H1 (cell line): ENCODE measurements at regions not wholly inside any gene's neighbourhood (a gene's known extent, or its start where the extent isn't known, plus 50 kb on each side); places are given as distances from the start of the nearest gene placed in this dataset.

ENCODE experiments used
- CTCF ChIA-PET: fragments of 300-600 bp; sonication (Branson Sonifier 250); formaldehyde crosslinking; loops from one replicate; lab custom pipeline; 2021; ENCODE audit not compliant: partially characterized antibody; lab: Charles Lee
- POLR2A ChIA-PET: fragments of 300-600 bp; sonication (Branson Sonifier 250); formaldehyde crosslinking; loops from one replicate; lab custom pipeline; 2021; ENCODE audit warnings: inconsistent platforms; ENCODE audit not compliant: partially characterized antibody; lab: Charles Lee
- DNase-seq, 2 experiments: peaks; one replicate each; pipeline versions ENCODE4 v3.0.0 to v3.0.0-alpha.2; 2010 to 2022; ENCODE audit warnings: low spot score in 2 of 2, low read depth in 1 of 2, mixed read lengths in 1 of 2
- FAIRE-seq: peaks from 2 replicates; lab custom pipeline; 2011; peaks lifted over from hg19 to GRCh38; lab: Jason Lieb, UNC
- H2AFZ ChIP-seq: 2 replicates; pipeline ENCODE4 v1.8.1; 2012; ENCODE audit warnings: low read length, inconsistent platforms
- H2AK5ac ChIP-seq: 2 replicates; pipeline ENCODE4 v1.6.1; 2013; ENCODE audit warnings: low read depth, low read length
- H2BK120ac ChIP-seq: replicated peaks from 2 replicates; pipeline ENCODE3; 2013; ENCODE audit warnings: low read depth, low read length, inconsistent platforms
- H2BK12ac ChIP-seq: 2 replicates; pipeline ENCODE4 v1.6.1; 2013; ENCODE audit warnings: low read depth, low read length
- H2BK15ac ChIP-seq: 2 replicates; pipeline ENCODE4 v1.6.1; 2013; ENCODE audit warnings: low read length
- H2BK20ac ChIP-seq: 2 replicates; pipeline ENCODE4 v1.6.1; 2013; ENCODE audit warnings: low read length
- H2BK5ac ChIP-seq: 2 replicates; pipeline ENCODE4 v1.6.1; 2013; ENCODE audit warnings: low read depth, low read length
- H3K14ac ChIP-seq: 2 replicates; pipeline ENCODE4 v1.6.1; 2013; ENCODE audit warnings: inconsistent platforms; ENCODE audit not compliant: insufficient read length
- H3K18ac ChIP-seq: 2 replicates; pipeline ENCODE4 v1.6.1; 2013; ENCODE audit warnings: low read length; ENCODE audit errors: extremely low read depth
- H3K23ac ChIP-seq: 2 replicates; pipeline ENCODE4 v1.6.1; 2013; ENCODE audit warnings: inconsistent platforms; ENCODE audit not compliant: insufficient read length
- H3K23me2 ChIP-seq: 2 replicates; pipeline ENCODE4 v1.6.1; 2013; ENCODE audit warnings: low read depth, low read length
- H3K27ac ChIP-seq: 2 replicates; pipeline ENCODE4 v1.6.1; 2011; ENCODE audit warnings: low read depth, low read length, inconsistent platforms
- H3K27me3 ChIP-seq, 4 experiments: replicated peaks in 1 of 4; 1 replicate in 1 of 4; 2 replicates in 3 of 4; pipeline versions ENCODE4 v1.6.1 to v1.8.1; 2011 to 2013; ENCODE audit warnings: low read length in 3 of 4, mild to moderate bottlenecking in 3 of 4, inconsistent platforms in 2 of 4, mixed read lengths in 2 of 4, moderate library complexity in 1 of 4; ENCODE audit not compliant: control insufficient read depth in 3 of 4, insufficient read depth in 3 of 4; ENCODE audit errors: extremely low read depth in 1 of 4
- H3K36me3 ChIP-seq, 4 experiments: 2 replicates each; pipeline versions ENCODE4 v1.6.1 to v1.8.1; 2011 to 2013; ENCODE audit warnings: mild to moderate bottlenecking in 4 of 4, low read length in 3 of 4, moderate library complexity in 2 of 4, control low read depth in 1 of 4, inconsistent platforms in 1 of 4; ENCODE audit not compliant: insufficient read depth in 4 of 4, control insufficient read depth in 2 of 4
- H3K4ac ChIP-seq: replicated peaks from 2 replicates; pipeline ENCODE3; 2013; ENCODE audit warnings: low read length, low read depth, mixed read lengths, inconsistent platforms; ENCODE audit not compliant: insufficient read length
- H3K4me1 ChIP-seq, 4 experiments: replicated peaks in 1 of 4; 1 replicate in 1 of 4; 2 replicates in 3 of 4; pipeline versions ENCODE4 v1.6.1 to v1.8.1; 2011 to 2013; ENCODE audit warnings: low read length in 3 of 4, inconsistent platforms in 2 of 4, mixed read lengths in 1 of 4; ENCODE audit not compliant: insufficient read depth in 4 of 4, control insufficient read depth in 3 of 4
- H3K4me2 ChIP-seq, 2 experiments: 2 replicates each; pipeline versions ENCODE4 v1.6.1 to v1.8.1; 2011 to 2013; ENCODE audit warnings: low read depth in 2 of 2, low read length in 2 of 2, control low read depth in 1 of 2, inconsistent platforms in 1 of 2, mild to moderate bottlenecking in 1 of 2; ENCODE audit not compliant: insufficient read depth in 1 of 2
- H3K4me3 ChIP-seq, 4 experiments: fragments of 200-600, 300-600 bp in 1 of 4; sonication (generic), shearing (Covaris generic), sonication (Bioruptor Twin) in 1 of 4; 2 replicates each; pipeline versions ENCODE4 v1.5.1 to v1.8.1; 2011 to 2016; ENCODE audit warnings: low read length in 4 of 4, low read depth in 3 of 4, control low read depth in 2 of 4, inconsistent platforms in 2 of 4, mild to moderate bottlenecking in 2 of 4, mixed read lengths in 1 of 4, moderate library complexity in 1 of 4; ENCODE audit not compliant: insufficient read depth in 2 of 4; ENCODE audit errors: extremely low read depth in 1 of 4
- H3K56ac ChIP-seq: replicated peaks from 2 replicates; pipeline ENCODE3; 2013; ENCODE audit warnings: low read depth, mild to moderate bottlenecking, mixed read lengths, low read length, inconsistent platforms; ENCODE audit not compliant: insufficient read length
- H3K79me1 ChIP-seq: 2 replicates; pipeline ENCODE4 v1.6.1; 2013; ENCODE audit warnings: low read depth, low read length, control low read depth
- H3K79me2 ChIP-seq, 2 experiments: 2 replicates each; pipeline versions ENCODE4 v1.6.1 to v1.8.1; 2012 to 2013; ENCODE audit warnings: low read length in 2 of 2, mild to moderate bottlenecking in 2 of 2, inconsistent platforms in 1 of 2; ENCODE audit not compliant: insufficient read depth in 2 of 2, control insufficient read depth in 1 of 2
- H3K9ac ChIP-seq, 4 experiments: replicated peaks in 1 of 4; 1 replicate in 1 of 4; 2 replicates in 3 of 4; pipeline versions ENCODE4 v1.6.1 to v1.8.1; 2011 to 2013; ENCODE audit warnings: low read depth in 3 of 4, low read length in 3 of 4, control low read depth in 2 of 4, mild to moderate bottlenecking in 2 of 4, moderate library complexity in 2 of 4, inconsistent platforms in 1 of 4; ENCODE audit errors: extremely low read depth in 1 of 4
- H3K9me3 ChIP-seq, 2 experiments: 2 replicates each; pipeline versions ENCODE4 v1.6.1 to v1.8.1; 2012 to 2013; ENCODE audit warnings: mild to moderate bottlenecking in 2 of 2, moderate library complexity in 2 of 2, control low read depth in 1 of 2, inconsistent platforms in 1 of 2, low read depth in 1 of 2, low read length in 1 of 2, mixed read lengths in 1 of 2; ENCODE audit not compliant: insufficient read depth in 2 of 2
- H4K20me1 ChIP-seq, 2 experiments: replicated peaks in 1 of 2; 2 replicates each; pipeline versions ENCODE3 to v1.8.1; 2011 to 2013; ENCODE audit warnings: inconsistent platforms in 2 of 2, low read length in 2 of 2, mild to moderate bottlenecking in 1 of 2; ENCODE audit not compliant: insufficient read depth in 2 of 2, control insufficient read depth in 1 of 2
- H4K5ac ChIP-seq: 2 replicates; pipeline ENCODE4 v1.6.1; 2013; ENCODE audit warnings: low read length, low read depth, mixed read lengths, inconsistent platforms; ENCODE audit not compliant: insufficient read length
- H4K8ac ChIP-seq: 2 replicates; pipeline ENCODE4 v1.8.0; 2013; ENCODE audit warnings: mild to moderate bottlenecking, moderate library complexity, low read length, inconsistent platforms; ENCODE audit not compliant: insufficient read depth; ENCODE audit errors: extremely low read depth
- H4K91ac ChIP-seq: replicated peaks from 2 replicates; pipeline ENCODE3; 2013; ENCODE audit warnings: low read length, mixed read lengths, inconsistent platforms; ENCODE audit not compliant: insufficient read length
- KDM1A ChIP-seq: fragments of 200-600, 300-600 bp; sonication (generic); IDR thresholded peaks from 2 replicates; pipeline ENCODE4 v1.7.1; 2016; ENCODE audit warnings: mild to moderate bottlenecking, low read length, borderline replicate concordance
- MAFK ChIP-seq: IDR thresholded peaks from 2 replicates; pipeline ENCODE4 v1.6.1; 2012; ENCODE audit warnings: low read depth, mild to moderate bottlenecking, improper control_type of control experiment, low read length
- WGBS, 2 experiments: shearing (Covaris generic) in 1 of 2; methylation state at CpG; one replicate each; pipeline versions ENCODE4 v1.1.6 to v1.1.7; 2013 to 2015; ENCODE audit warnings: low lambda C conversion rate in 2 of 2, mixed read lengths in 2 of 2, inconsistent platforms in 1 of 2, low coverage in 1 of 2, missing lambda C conversion rate in 1 of 2; ENCODE audit not compliant: insufficient replicate concordance in 2 of 2, insufficient coverage in 1 of 2, insufficient read length in 1 of 2; ENCODE audit errors: extremely low coverage in 1 of 2, missing lambda C conversion rate in 1 of 2; 5-methylcytosine and 5-hydroxymethylcytosine counted together
- TF ChIP-seq, protein P1 (sequence below): IDR thresholded peaks from 2 replicates; pipeline ENCODE4 v1.6.1; 2012; ENCODE audit warnings: inconsistent platforms

DNA sequence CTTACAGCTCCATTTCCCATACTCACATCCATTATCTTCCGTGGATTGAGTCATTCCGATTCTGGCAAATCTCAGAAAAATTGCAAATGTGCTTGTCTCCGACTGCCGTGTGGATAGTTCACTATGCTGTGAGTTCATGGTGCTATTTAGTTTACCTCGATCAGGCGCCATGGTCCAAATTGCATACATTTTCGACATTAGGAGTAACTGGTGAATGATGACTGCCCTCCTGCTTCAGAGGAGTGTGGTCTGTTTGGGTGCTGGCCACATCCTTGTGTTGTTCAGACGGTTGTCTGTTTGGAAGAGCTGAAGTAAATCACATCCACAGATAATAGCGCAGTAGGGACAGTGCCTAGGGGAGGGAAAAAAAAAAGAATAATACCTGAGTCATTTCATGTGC is 439.5 kb downstream of the ZNF516 start:
- FAIRE-seq (no peak), DNase-seq (no peak)
- Histone ChIP-seq H2BK15ac (no peak overlapping the region), H3K36me3 (no peaks in the 10 kb centered on the region), H3K4ac (no peak overlapping the region), H4K91ac (no peak overlapping the region), H2AFZ (no peak overlapping the region), H2BK12ac (no peak overlapping the region), H3K27ac (no peak overlapping the region), H3K9me3 (no peaks in the 10 kb centered on the region), H3K23me2 (no peaks in the 10 kb centered on the region), H3K79me2 (no peaks in the 10 kb centered on the region), H3K18ac (no peak overlapping the region), H4K8ac (no peak overlapping the region), H2AK5ac (no peak overlapping the region), H3K27me3 (no peaks in the 10 kb centered on the region), H3K4me1 (no peaks in the 10 kb centered on the region), H2BK20ac (no peak overlapping the region), H3K4me3 (no peak overlapping the region), H3K23ac (no peak overlapping the region), H2BK5ac (no peak overlapping the region), H4K5ac (no peak overlapping the region), H3K56ac (no peak overlapping the region), H3K9ac (no peak overlapping the region), H2BK120ac (no peak overlapping the region), H4K20me1 (no peaks in the 10 kb centered on the region), H3K79me1 (no peaks in the 10 kb centered on the region), H3K4me2 (no peak overlapping the region), H3K14ac (no peak overlapping the region)
- POLR2A ChIA-PET = no interaction called here
- TF ChIP-seq KDM1A (no peak), MAFK (no peak)
- TF ChIP-seq, protein P1, sequence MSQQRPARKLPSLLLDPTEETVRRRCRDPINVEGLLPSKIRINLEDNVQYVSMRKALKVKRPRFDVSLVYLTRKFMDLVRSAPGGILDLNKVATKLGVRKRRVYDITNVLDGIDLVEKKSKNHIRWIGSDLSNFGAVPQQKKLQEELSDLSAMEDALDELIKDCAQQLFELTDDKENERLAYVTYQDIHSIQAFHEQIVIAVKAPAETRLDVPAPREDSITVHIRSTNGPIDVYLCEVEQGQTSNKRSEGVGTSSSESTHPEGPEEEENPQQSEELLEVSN = no peak
- CTCF ChIA-PET = interaction anchor here (0.6 to 1.2 kb wide), 2 partner anchors 9 to 267 kb away, joined by 3 read pairs; no protein-coding TSS in a partner anchor
- 92% methylated on average over 9 of the region's 9 CpGs; no CpG with 5 or more reads in 1 of the 2 experiments for WGBS, 2 experiments
